Tibial nerve (tissue), 4 donors: ENCODE measurements at regions not wholly inside any gene's neighbourhood (a gene's known extent, or its start where the extent isn't known, plus 50 kb on each side); places are given as distances from the start of the nearest gene placed in this dataset.

Experiments used
- CTCF ChIP-seq, 5 experiments: fragments of 200-600 bp in 3 of 5; fragments of 450-650 bp in 2 of 5; sonication (generic) in 3 of 5; IDR thresholded peaks; one replicate each; pipeline ENCODE4 v1.5.1; 2016 to 2019; ENCODE audit warnings: antibody characterized with exemption in 5 of 5, mild to moderate bottlenecking in 3 of 5, moderate library complexity in 2 of 5
- EP300 ChIP-seq, 2 donors: sonication (generic); formaldehyde crosslinking; IDR thresholded peaks; one replicate each; pipeline ENCODE4 v1.6.1; 2017; ENCODE audit warnings: antibody characterized with exemption in 2 of 2, mild to moderate bottlenecking in 1 of 2
- POLR2A ChIP-seq, 2 donors: fragments of 450-650 bp; IDR thresholded peaks; one replicate each; pipeline ENCODE4 v1.6.1; 2017; ENCODE audit warnings: antibody characterized with exemption in 2 of 2, mild to moderate bottlenecking in 2 of 2, moderate library complexity in 2 of 2

DNA sequence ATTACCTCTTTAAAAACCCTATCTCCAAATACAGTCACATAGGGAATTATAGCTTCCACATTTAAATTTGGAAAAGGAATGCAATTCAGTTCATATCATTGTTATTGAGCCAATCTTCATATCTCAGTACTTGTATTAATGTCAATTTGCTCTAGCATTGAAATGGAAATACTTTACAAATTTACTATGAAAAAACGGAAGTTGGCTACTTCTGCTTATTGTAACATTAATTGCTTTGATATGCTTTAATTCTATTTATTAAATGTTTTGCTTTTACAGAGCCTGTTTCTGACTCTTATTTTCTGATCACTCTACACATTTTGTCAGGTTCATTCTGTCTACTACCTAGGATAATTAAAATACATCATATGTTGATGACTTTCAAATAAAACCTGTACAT is 412.6 kb downstream of the KCNJ3 start:
- no peak for TF ChIP-seq CTCF (IDR thresholded peaks at IDR 0.05)
- no peak for TF ChIP-seq EP300 (IDR thresholded peaks at IDR 0.05)
- no peak for TF ChIP-seq POLR2A (IDR thresholded peaks at IDR 0.05)
